ENCODE measurements at regions not wholly inside any gene's neighbourhood (a gene's known extent, or its start where the extent isn't known, plus 50 kb on each side); places are given as distances from the start of the nearest gene placed in this dataset.

DNA sequence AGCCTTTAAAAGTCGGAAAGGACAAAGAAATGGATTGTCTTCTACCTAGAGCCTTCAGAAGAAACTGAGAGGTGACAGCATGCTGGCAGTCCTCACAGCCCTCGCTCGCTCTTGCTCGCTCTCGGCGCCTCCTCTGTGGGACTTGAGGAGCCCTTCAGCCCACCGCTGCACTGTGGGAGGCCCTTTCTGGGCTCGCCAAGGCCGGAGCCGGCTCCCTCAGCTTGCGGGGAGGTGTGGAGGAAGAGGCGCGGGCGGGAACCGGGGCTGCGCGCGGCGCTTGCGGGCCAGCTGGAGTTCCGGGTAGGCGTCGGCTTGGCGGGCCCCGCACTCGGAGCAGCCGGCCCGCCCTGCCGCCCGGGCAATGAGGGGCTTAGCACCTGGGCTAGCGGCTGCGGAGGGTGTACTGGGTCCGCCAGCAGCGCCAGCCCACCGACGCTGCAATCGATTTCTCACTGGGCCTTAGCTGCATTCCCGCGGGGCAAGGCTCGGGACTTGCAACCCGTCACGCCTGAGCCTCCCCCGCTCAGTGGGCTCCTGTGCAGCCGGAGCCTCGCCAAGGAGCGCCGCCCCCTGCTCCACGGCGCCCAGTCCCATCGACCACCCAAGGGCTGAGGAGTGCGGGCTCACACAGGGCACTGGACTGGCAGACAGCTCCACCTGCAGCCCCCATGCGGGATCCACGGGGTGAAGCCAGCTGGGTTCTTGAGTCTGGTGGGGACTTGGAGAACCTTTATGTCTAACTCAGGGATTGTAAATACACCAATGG lies 953.8 kb upstream of the GBE1 start:
- TF ChIP-seq, protein P1, sequence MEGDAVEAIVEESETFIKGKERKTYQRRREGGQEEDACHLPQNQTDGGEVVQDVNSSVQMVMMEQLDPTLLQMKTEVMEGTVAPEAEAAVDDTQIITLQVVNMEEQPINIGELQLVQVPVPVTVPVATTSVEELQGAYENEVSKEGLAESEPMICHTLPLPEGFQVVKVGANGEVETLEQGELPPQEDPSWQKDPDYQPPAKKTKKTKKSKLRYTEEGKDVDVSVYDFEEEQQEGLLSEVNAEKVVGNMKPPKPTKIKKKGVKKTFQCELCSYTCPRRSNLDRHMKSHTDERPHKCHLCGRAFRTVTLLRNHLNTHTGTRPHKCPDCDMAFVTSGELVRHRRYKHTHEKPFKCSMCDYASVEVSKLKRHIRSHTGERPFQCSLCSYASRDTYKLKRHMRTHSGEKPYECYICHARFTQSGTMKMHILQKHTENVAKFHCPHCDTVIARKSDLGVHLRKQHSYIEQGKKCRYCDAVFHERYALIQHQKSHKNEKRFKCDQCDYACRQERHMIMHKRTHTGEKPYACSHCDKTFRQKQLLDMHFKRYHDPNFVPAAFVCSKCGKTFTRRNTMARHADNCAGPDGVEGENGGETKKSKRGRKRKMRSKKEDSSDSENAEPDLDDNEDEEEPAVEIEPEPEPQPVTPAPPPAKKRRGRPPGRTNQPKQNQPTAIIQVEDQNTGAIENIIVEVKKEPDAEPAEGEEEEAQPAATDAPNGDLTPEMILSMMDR (IDR thresholded peaks at IDR 0.05), result no peak
- TF ChIP-seq POLR2A (IDR thresholded peaks at IDR 0.05), result no peak

All from heart left ventricle (tissue), 13 donors.